ENCODE measurements at regions not wholly inside any gene's neighbourhood (a gene's known extent, or its start where the extent isn't known, plus 50 kb on each side); places are given as distances from the start of the nearest gene placed in this dataset.

DNA sequence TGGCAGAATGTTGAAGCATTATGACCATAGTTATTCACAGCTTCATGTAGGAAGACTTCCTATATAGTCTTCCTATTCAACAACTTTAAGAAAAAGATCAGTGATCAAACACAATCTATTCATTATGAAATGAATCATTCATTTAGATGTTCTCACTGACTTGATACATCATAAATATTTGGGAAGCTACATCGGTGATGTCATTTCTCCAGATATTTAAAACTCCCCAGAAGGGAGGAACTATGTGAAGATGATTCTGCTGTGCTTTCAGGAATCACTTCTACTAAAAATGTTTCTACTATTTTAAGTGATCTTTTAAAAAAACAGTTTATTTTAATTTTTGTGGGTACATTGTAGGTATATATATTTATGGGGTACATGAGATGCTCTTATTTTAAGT lies 316.4 kb downstream of the BCAT1 start:
- H3K4me3 ChIP-seq (replicated peaks; ENCODE audit: insufficient read depth, low read length) = no peak overlapping the region
- no peak overlapping the region for H3K27ac ChIP-seq (replicated peaks)
- no peak for TF ChIP-seq CTCF (IDR thresholded peaks at IDR 0.05; ENCODE audit: insufficient read depth, low read length)
- TF ChIP-seq GABPA (IDR thresholded peaks at IDR 0.05; ENCODE audit: low read depth) = no peak
- H3K27me3 ChIP-seq (ENCODE audit: insufficient read depth, poor library complexity, severe bottlenecking) = no peaks in the 10 kb centered on the region
- no peak for DNase-seq (ENCODE audit: low read depth in 1 of 2, low spot score in 1 of 2)

DNA sequence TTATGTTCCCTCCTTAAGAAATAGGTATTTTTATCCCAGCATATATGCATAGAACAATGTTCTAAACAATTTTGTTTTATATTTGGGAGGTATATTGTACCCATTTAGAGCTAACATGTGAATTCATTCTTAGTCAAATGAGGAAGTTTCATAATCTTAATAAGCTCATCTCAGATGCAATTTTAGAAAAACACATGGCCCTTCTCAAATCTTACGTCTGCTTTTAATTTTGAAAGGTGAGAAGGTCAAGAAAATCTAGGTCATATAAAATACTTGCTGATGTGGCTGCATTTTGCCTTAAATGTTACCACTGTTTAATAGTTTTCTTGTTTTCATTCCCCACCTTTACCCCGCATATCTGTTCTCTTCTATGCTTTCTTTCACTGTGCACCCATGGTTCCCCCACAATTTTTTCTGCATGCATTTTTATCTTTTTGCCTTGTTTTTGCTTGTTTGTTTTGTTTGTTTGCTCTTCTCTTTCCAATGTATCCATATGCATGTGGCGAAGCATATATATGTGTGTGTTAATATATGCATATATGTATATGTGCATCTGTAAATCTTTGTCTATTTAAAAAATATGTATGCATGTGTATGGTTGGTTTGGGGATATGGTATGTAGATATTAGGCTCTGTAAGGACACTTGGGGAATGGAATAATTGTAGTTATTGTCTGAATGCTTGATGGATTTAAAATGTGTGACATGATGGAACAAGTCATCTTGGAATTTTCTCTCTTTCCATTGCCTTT lies 317.1 kb downstream of the BCAT1 start:
- TF ChIP-seq SPI1 (IDR thresholded peaks at IDR 0.05; ENCODE audit: borderline replicate concordance, low read depth) (no peak), CTCF (IDR thresholded peaks at IDR 0.05; ENCODE audit: insufficient read depth, low read length) (no peak), POLR2AphosphoS5 (IDR thresholded peaks at IDR 0.05; ENCODE audit: low read depth) (no peak), GABPA (IDR thresholded peaks at IDR 0.05; ENCODE audit: low read depth) (no peak)
- TF ChIP-seq, protein P1, sequence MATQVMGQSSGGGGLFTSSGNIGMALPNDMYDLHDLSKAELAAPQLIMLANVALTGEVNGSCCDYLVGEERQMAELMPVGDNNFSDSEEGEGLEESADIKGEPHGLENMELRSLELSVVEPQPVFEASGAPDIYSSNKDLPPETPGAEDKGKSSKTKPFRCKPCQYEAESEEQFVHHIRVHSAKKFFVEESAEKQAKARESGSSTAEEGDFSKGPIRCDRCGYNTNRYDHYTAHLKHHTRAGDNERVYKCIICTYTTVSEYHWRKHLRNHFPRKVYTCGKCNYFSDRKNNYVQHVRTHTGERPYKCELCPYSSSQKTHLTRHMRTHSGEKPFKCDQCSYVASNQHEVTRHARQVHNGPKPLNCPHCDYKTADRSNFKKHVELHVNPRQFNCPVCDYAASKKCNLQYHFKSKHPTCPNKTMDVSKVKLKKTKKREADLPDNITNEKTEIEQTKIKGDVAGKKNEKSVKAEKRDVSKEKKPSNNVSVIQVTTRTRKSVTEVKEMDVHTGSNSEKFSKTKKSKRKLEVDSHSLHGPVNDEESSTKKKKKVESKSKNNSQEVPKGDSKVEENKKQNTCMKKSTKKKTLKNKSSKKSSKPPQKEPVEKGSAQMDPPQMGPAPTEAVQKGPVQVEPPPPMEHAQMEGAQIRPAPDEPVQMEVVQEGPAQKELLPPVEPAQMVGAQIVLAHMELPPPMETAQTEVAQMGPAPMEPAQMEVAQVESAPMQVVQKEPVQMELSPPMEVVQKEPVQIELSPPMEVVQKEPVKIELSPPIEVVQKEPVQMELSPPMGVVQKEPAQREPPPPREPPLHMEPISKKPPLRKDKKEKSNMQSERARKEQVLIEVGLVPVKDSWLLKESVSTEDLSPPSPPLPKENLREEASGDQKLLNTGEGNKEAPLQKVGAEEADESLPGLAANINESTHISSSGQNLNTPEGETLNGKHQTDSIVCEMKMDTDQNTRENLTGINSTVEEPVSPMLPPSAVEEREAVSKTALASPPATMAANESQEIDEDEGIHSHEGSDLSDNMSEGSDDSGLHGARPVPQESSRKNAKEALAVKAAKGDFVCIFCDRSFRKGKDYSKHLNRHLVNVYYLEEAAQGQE (IDR thresholded peaks at IDR 0.05; ENCODE audit: insufficient replicate concordance, low read depth) = no peak
- no peaks in the 10 kb centered on the region for H3K27me3 ChIP-seq (ENCODE audit: insufficient read depth, poor library complexity, severe bottlenecking)
- no peak for DNase-seq (ENCODE audit: low read depth in 1 of 2, low spot score in 1 of 2)
- H3K27ac ChIP-seq (replicated peaks) = no peak overlapping the region
- H3K4me3 ChIP-seq (replicated peaks; ENCODE audit: insufficient read depth, low read length) = no peak overlapping the region

DNA sequence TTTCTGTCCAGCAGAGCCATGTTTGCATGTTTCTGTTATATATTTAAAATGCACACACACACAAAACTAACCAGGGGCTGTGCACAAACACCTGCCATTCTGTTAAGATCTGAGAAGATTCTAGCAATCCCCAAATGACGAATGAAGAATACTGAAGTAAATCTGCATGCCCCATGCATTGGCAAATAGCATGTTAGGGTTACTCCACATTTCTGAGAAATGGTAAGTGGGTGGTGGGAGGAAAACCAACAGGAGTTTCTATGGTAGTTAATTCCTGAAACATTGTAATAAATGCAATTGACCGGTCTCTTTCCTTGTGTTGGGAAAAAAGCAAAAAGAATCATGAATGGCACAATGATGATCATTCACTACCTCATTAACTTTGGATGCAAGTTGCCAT lies 318.0 kb downstream of the BCAT1 start:
- Histone ChIP-seq H3K27me3 (ENCODE audit: insufficient read depth, poor library complexity, severe bottlenecking) (no peaks in the 10 kb centered on the region), H3K4me3 (replicated peaks; ENCODE audit: insufficient read depth, low read length) (no peak overlapping the region), H3K27ac (replicated peaks) (no peak overlapping the region)
- TF ChIP-seq POLR2AphosphoS5 (IDR thresholded peaks at IDR 0.05; ENCODE audit: low read depth) = no peak
- no peak for TF ChIP-seq CTCF (IDR thresholded peaks at IDR 0.05; ENCODE audit: insufficient read depth, low read length)
- TF ChIP-seq, protein P1 (IDR thresholded peaks at IDR 0.05; ENCODE audit: insufficient replicate concordance, low read depth) = no peak
- TF ChIP-seq SPI1 (IDR thresholded peaks at IDR 0.05; ENCODE audit: borderline replicate concordance, low read depth) = no peak
- no peak for TF ChIP-seq GABPA (IDR thresholded peaks at IDR 0.05; ENCODE audit: low read depth)
- no peak for DNase-seq (ENCODE audit: low read depth in 1 of 2, low spot score in 1 of 2)

DNA sequence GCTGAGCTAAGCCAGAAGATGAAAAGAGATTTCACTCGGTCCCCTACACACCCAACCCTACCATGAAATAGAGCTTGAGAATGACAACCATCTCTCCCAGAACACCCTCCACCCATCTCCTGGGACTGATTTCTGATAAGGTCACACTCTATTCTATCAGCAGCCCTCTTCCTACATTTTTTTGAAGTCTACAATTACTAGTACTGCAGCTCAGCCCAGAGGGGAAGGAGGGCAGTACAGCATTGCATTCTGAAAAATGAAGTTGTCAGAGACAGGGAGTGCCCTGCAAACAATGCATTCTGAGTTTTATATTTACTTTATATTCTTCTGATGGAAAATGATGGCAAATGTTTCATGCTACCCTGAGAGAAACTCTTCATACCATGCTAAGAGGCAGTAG lies 318.5 kb downstream of the BCAT1 start:
- H3K27me3 ChIP-seq (ENCODE audit: insufficient read depth, poor library complexity, severe bottlenecking) = no peaks in the 10 kb centered on the region
- TF ChIP-seq, protein P1 (IDR thresholded peaks at IDR 0.05; ENCODE audit: insufficient replicate concordance, low read depth) = no peak
- no peak for TF ChIP-seq POLR2AphosphoS5 (IDR thresholded peaks at IDR 0.05; ENCODE audit: low read depth)
- no peak for TF ChIP-seq CTCF (IDR thresholded peaks at IDR 0.05; ENCODE audit: insufficient read depth, low read length)
- TF ChIP-seq GABPA (IDR thresholded peaks at IDR 0.05; ENCODE audit: low read depth) = no peak
- no peak for TF ChIP-seq SPI1 (IDR thresholded peaks at IDR 0.05; ENCODE audit: borderline replicate concordance, low read depth)
- no peak overlapping the region for H3K27ac ChIP-seq (replicated peaks)
- no peak overlapping the region for H3K4me3 ChIP-seq (replicated peaks; ENCODE audit: insufficient read depth, low read length)
- DNase-seq (ENCODE audit: low read depth in 1 of 2, low spot score in 1 of 2) = no peak
